IMR-90 (cell line): ENCODE measurements at regions not wholly inside any gene's neighbourhood (a gene's known extent, or its start where the extent isn't known, plus 50 kb on each side); places are given as distances from the start of the nearest gene placed in this dataset.

ENCODE experiments used
- ATAC-seq: fragments of 200-7000 bp; cut with Tn5 transposase; 2 replicates; pipeline ENCODE4 v1.9.1; 2020; ENCODE audit warnings: low read depth, mild to moderate bottlenecking, moderate library complexity
- BruUV-seq: library from RNA; stranded (reverse); fragments of 400-500 nt; replicated peaks from 2 replicates; lab custom pipeline; 2021; lab: Mats Ljungman, UMichigan
- CTCF ChIA-PET: fragments of 300-600 bp; formaldehyde crosslinking; extraction: SDS; loops from one replicate; lab custom pipeline; 2021; ENCODE audit warnings: antibody characterized with exemption; lab: Yijun Ruan, JAX
- POLR2A ChIA-PET: fragments of 300-600 bp; sonication (Branson Sonifier 250); formaldehyde crosslinking; loops from one replicate; lab custom pipeline; 2022; ENCODE audit warnings: antibody characterized with exemption; ENCODE audit not compliant: unreplicated experiment; lab: Charles Lee
- DNase-seq: peaks from one replicate; pipeline ENCODE4 v3.0.0; 2013
- H2AFZ ChIP-seq: replicated peaks from 2 replicates; pipeline ENCODE3; 2013; ENCODE audit warnings: low read length, mild to moderate bottlenecking; ENCODE audit not compliant: poor library complexity
- H2AK5ac ChIP-seq: 2 replicates; pipeline ENCODE4 v1.6.1; 2013; ENCODE audit warnings: low read depth, low read length, inconsistent platforms
- H2AK9ac ChIP-seq: replicated peaks from 2 replicates; pipeline ENCODE3; 2013; ENCODE audit warnings: mild to moderate bottlenecking, low read depth, low read length, moderate library complexity; ENCODE audit not compliant: poor library complexity
- H2BK120ac ChIP-seq: 2 replicates; pipeline ENCODE4 v1.6.1; 2013; ENCODE audit warnings: low read depth, low read length, inconsistent platforms
- H2BK15ac ChIP-seq: 3 replicates; pipeline ENCODE4 v1.6.1; 2013; ENCODE audit warnings: low read depth, low read length, inconsistent platforms
- H2BK20ac ChIP-seq: 2 replicates; pipeline ENCODE4 v1.6.1; 2013; ENCODE audit warnings: low read depth, mild to moderate bottlenecking, inconsistent platforms, low read length, moderate library complexity
- H2BK5ac ChIP-seq: 2 replicates; pipeline ENCODE4 v1.6.1; 2013; ENCODE audit warnings: mild to moderate bottlenecking, low read depth, low read length, inconsistent platforms; ENCODE audit not compliant: poor library complexity, severe bottlenecking
- H3K14ac ChIP-seq: replicated peaks from 2 replicates; pipeline ENCODE4 v1.6.1; 2013; ENCODE audit warnings: low read depth, low read length, inconsistent platforms
- H3K18ac ChIP-seq: 2 replicates; pipeline ENCODE4 v1.6.1; 2013; ENCODE audit warnings: low read depth, low read length, control low read depth
- H3K23ac ChIP-seq: 2 replicates; pipeline ENCODE4 v1.6.1; 2013; ENCODE audit warnings: low read depth, low read length, inconsistent platforms
- H3K27ac ChIP-seq: 2 replicates; pipeline ENCODE4 v1.5.1; 2013; ENCODE audit warnings: mild to moderate bottlenecking, control low read depth, low read length; ENCODE audit not compliant: insufficient read depth
- H3K27me3 ChIP-seq: 2 replicates; pipeline ENCODE4 v1.6.1; 2013; ENCODE audit warnings: low read length; ENCODE audit not compliant: control insufficient read depth, insufficient read depth
- H3K36me3 ChIP-seq: 2 replicates; pipeline ENCODE4 v1.6.1; 2013; ENCODE audit warnings: low read length, mixed read lengths; ENCODE audit not compliant: control insufficient read depth, insufficient read depth
- H3K4ac ChIP-seq: 2 replicates; pipeline ENCODE4 v1.6.1; 2013; ENCODE audit warnings: low read depth, low read length, inconsistent platforms
- H3K4me1 ChIP-seq: 2 replicates; pipeline ENCODE4 v1.6.1; 2013; ENCODE audit warnings: low read length, mixed read lengths; ENCODE audit not compliant: control insufficient read depth, insufficient read depth
- H3K4me2 ChIP-seq: 2 replicates; pipeline ENCODE4 v1.6.1; 2013; ENCODE audit warnings: low read depth, mild to moderate bottlenecking, control low read depth, low read length, moderate library complexity
- H3K4me3 ChIP-seq: 2 replicates; pipeline ENCODE4 v1.5.1; 2013; ENCODE audit warnings: low read depth, mild to moderate bottlenecking, control low read depth, low read length, moderate library complexity; ENCODE audit not compliant: insufficient read depth
- H3K56ac ChIP-seq: 2 replicates; pipeline ENCODE4 v1.6.1; 2013; ENCODE audit warnings: low read length, inconsistent platforms; ENCODE audit not compliant: insufficient read depth; ENCODE audit errors: extremely low read depth
- H3K79me1 ChIP-seq, 2 experiments: 2 replicates each; pipeline ENCODE4 v1.6.1; 2013; ENCODE audit warnings: low read length in 2 of 2, inconsistent platforms in 1 of 2, low read depth in 1 of 2
- H3K9ac ChIP-seq: 2 replicates; pipeline ENCODE4 v1.6.1; 2013; ENCODE audit warnings: low read depth, low read length, control low read depth
- H3K9me1 ChIP-seq: 2 replicates; pipeline ENCODE4 v1.6.1; 2013; ENCODE audit warnings: low read length, inconsistent platforms; ENCODE audit not compliant: insufficient read depth
- H3K9me3 ChIP-seq: 2 replicates; pipeline ENCODE4 v1.6.1; 2013; ENCODE audit warnings: low read length; ENCODE audit not compliant: control insufficient read depth, insufficient read depth
- H4K20me1 ChIP-seq: 2 replicates; pipeline ENCODE4 v1.6.1; 2013; ENCODE audit warnings: low read length, inconsistent platforms; ENCODE audit not compliant: insufficient read depth
- H4K5ac ChIP-seq: 2 replicates; pipeline ENCODE4 v1.6.1; 2013; ENCODE audit warnings: mild to moderate bottlenecking, low read depth, low read length, control low read depth
- H4K8ac ChIP-seq, 2 experiments: 2 replicates each; pipeline ENCODE4 v1.6.1; 2013; ENCODE audit warnings: low read depth in 2 of 2, low read length in 2 of 2, control low read depth in 1 of 2, inconsistent platforms in 1 of 2
- H4K91ac ChIP-seq: 2 replicates; pipeline ENCODE4 v1.6.1; 2013; ENCODE audit warnings: low read depth, low read length, inconsistent platforms; ENCODE audit not compliant: insufficient read depth
- CEBPB ChIP-seq: IDR thresholded peaks from 2 replicates; pipeline ENCODE4 v1.6.1; 2012; ENCODE audit warnings: low read depth, low read length, improper control_type of control experiment
- MAFK ChIP-seq: IDR thresholded peaks from 2 replicates; pipeline ENCODE4 v1.6.1; 2012; ENCODE audit warnings: low read depth, low read length, improper control_type of control experiment
- RFX5 ChIP-seq: IDR thresholded peaks from 2 replicates; pipeline ENCODE4 v1.8.0; 2012; ENCODE audit warnings: low read depth, mild to moderate bottlenecking, low read length, moderate library complexity
- WGBS, 2 experiments: methylation state at CpG; one replicate each; pipeline versions ENCODE4 v1.1.5 to v1.1.7; 2013; ENCODE audit warnings: missing lambda C conversion rate in 2 of 2; ENCODE audit not compliant: insufficient read length in 1 of 2; ENCODE audit errors: extremely low coverage in 2 of 2; 5-methylcytosine and 5-hydroxymethylcytosine counted together
- dilution Hi-C: fragments of 300-500 bp; cut with HindIII; formaldehyde crosslinking; loops from one replicate; pipeline ENCODE4 v1.14.3; 2018; ENCODE audit warnings: low sequenced_read_pairs; ENCODE audit not compliant: unreplicated experiment
- in situ Hi-C: fragments of 300-500 bp; cut with MboI; formaldehyde crosslinking; loops from 3 replicates; pipeline ENCODE4 v1.14.3; 2019; ENCODE audit warnings: low sequenced_read_pairs, inconsistent platforms, mixed read lengths
- intact Hi-C: fragments of 100-400 bp; cut with micrococcal nuclease; formaldehyde crosslinking; loops from 2 replicates; pipeline ENCODE4 v1.10.0; 2022

- no peak overlapping the region for H4K5ac ChIP-seq
- DNase-seq (no peak), ATAC-seq (no peak)
- no peaks in the 10 kb centered on the region for H3K36me3 ChIP-seq
- H4K91ac ChIP-seq: no peak overlapping the region
- POLR2A ChIA-PET: no interaction called here
- H2BK5ac ChIP-seq: no peak overlapping the region
- intact Hi-C loops (no loop called here), dilution Hi-C loops (no loop called here), in situ Hi-C loops (no loop called here)
- no peak overlapping the region for H3K4ac ChIP-seq
- no peak overlapping the region for H3K23ac ChIP-seq
- H4K8ac ChIP-seq: no peak overlapping the region
- no CpG with 5 or more reads among the region's 5 CpGs for WGBS, 2 experiments
- no peaks in the 10 kb centered on the region for H3K79me1 ChIP-seq
- H2AFZ ChIP-seq: no peak overlapping the region
- H3K27ac ChIP-seq: no peak overlapping the region
- H3K4me1 ChIP-seq: no peaks in the 10 kb centered on the region
- H4K20me1 ChIP-seq: no peaks in the 10 kb centered on the region
- H2BK20ac ChIP-seq: no peak overlapping the region
- H3K9me1 ChIP-seq: no peaks in the 10 kb centered on the region
- H2BK15ac ChIP-seq: no peak overlapping the region
- no peak overlapping the region for H3K4me3 ChIP-seq
- H3K9ac ChIP-seq: no peak overlapping the region
- no peak overlapping the region for H2BK120ac ChIP-seq
- H3K9me3 ChIP-seq: peaks cover 5% of the 10 kb centered on the region
- CTCF ChIA-PET: no interaction called here
- H3K27me3 ChIP-seq: no peaks in the 10 kb centered on the region
- no peak overlapping the region for H2AK5ac ChIP-seq
- no peak overlapping the region for H3K18ac ChIP-seq
- no peak overlapping the region for H2AK9ac ChIP-seq
- no TSS peak for BruUV-seq
- no peak for TF ChIP-seq MAFK
- no peak for TF ChIP-seq CEBPB
- no peak for TF ChIP-seq RFX5
- H3K14ac ChIP-seq: no peak overlapping the region
- H3K56ac ChIP-seq: no peak overlapping the region
- no peak overlapping the region for H3K4me2 ChIP-seq
These were observed 502.2 kb upstream of the USP15 start for GRCh38 chr12:61757831-61758505.
